ENCODE measurements at regions not wholly inside any gene's neighbourhood (a gene's known extent, or its start where the extent isn't known, plus 50 kb on each side); places are given as distances from the start of the nearest gene placed in this dataset.
A peak's percentile ranks its signal among the peaks of the same experiment; 100 is the strongest.
"Not testable (repeated sequence)": the region's sequence is repeated elsewhere in the genome, so short reads cannot be mapped to it uniquely, and the experiment has no call there.

DNA sequence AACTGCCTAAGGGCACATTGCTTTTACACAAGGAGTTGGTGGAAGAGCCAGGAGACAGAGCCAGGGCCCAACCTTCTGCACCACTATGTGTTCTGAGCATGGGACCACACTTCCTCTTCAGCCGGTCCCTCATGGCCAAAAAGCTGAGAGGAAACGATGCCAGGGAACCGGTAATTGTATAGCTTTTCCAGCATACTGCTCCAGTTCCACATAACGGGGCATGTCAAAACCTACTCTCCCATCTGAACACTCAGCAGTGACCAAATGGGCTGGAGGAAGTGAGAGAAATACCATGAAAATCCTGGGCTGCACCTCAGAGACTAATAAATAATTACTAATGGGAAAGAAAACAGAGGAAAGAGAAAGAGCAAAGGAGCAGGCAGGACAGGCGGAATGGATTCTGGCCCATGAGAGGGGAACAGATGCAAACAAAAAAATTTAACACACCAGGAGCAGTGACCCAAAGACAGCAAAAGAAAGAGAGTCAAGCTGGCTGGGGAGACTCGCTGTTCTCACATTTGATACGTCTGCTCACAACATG lies 52.0 kb upstream of the BMP2 start:
- DNase-seq (ENCODE audit: low read depth in 2 of 2) = no peak

DNA sequence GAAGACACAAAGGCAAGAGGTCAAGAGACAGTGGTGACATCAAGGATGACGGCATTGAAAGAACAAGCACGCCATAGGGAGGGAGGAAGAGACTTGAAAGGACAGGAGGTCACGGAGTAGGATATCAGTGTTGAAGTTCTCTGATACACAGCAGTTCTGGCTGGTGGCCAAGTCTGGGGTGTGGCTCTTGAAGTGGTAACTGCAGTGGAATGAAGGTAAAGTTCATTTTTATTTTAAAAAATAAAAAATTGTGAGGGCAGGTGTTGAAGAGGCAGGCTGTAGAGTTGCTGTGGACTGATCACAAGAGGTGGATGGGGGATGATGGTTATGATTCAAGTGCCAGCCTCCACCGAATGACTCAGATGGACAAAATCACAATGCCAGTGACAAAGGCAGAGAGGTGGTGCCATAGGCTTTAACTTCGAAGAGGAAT lies 53.2 kb upstream of the BMP2 start:
- DNase-seq (ENCODE audit: low read depth in 2 of 2) = no peak

DNA sequence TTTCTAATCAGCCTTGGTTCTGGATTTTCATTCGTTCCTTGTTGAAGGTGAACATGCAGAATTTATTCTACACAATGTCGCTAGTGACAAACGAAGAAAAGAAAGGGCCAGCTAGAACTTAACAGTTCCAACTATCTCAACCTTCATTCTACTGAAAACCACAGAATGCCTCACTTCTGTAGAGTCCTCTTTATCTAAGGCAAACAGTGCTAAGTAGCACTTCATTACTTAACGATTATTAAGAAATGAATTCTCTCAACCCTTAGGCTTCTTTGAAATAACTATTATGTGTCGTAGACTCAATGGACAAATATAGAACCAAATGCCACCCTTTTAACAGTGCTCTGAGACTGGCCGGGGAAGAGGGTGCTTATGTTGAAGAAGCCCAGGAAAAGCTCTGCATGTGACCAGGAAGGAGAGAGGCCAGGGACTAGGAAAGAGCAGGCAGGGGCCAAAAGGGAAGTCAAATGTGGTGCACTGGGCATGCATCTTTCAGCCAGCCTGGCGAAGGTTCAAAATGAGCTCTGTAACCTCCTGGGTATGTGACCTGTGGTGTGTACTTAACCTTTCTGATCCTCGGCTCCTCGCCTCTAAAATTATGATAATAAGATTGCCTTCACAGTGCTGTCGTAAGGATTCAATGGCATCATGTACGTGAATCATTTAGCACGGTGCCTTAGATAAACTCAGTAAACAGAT lies 55.4 kb upstream of the BMP2 start:
- no peak for DNase-seq (ENCODE audit: low read depth in 2 of 2)

DNA sequence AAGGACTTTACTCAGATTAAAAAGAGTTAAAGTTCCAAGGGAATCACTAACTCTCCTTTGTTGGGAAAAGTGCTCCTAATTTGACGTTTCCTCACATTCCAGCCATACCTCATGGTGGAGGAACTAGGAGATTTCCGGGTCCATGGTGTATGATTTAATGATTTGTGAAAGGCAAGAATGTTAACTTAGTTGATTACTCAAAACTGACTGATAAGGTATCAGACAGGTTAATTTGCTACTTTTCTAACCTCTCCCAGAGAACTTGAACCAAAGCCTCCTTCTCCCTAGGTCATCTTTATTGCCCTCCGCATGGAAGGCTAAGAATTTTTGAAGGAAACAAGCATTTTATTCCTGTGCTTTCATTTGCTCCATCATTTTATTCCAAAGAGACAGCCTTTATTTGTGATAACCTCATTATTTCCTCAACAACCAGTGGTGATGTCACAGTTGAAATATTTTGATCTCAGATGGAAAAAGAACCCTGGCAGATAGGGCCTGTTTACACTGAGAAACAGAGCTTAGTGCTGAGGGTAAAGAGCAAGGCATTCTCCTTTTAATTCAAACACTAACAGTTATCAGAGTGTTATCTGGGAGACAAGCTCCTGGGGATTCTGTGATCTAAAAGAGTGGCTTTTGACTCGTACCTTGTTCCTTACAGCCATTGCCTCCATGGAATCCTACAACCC lies 57.4 kb upstream of the BMP2 start:
- no peak for DNase-seq (ENCODE audit: low read depth in 2 of 2)

DNA sequence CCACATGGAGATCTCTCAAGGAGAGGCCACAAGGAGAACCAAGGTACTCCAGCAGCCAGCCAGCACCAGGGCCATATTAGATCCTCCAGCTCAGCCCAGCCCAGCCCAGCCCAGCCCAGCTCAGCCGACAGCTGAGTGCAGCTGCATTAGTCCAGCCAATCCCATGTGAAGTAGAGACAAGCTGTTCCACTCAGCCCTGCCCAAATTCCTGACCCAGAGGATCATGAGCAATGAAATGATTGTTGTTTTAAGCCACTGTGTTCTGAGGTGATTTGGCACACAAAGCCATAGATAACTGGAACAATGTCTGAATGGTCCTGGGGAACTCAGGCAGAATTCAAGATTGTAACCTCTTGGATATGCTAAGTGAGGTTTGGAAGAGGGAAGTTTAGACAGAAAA lies 59.5 kb upstream of the BMP2 start:
- peak; percentile 4 to 13 for DNase-seq (ENCODE audit: low read depth in 2 of 2)

DNA sequence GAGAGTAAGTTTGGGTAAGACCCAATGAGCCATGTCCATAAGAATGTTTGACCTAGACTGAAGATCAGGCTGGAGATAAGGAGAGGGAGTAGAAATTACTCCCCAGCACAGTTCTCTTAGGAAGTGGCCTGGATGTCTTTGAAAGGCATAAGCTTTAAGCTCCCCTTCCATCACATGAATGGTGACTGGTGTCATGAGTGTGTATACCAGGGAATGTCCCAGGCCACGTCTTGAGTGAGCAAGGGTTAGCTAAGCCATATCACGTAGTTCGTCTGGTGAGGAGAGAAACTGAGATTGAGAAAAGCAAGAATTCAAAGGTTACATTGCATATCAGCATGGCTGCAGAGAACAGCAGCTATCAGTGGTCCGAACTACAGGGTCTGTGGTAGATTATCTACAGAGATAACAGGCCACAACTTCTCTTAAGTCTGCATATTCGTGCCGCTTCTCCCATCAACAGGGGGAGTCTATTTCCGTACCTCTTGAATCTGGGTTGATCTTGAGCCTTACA lies 60.1 kb upstream of the BMP2 start:
- DNase-seq (ENCODE audit: low read depth in 2 of 2) = no peak

DNA sequence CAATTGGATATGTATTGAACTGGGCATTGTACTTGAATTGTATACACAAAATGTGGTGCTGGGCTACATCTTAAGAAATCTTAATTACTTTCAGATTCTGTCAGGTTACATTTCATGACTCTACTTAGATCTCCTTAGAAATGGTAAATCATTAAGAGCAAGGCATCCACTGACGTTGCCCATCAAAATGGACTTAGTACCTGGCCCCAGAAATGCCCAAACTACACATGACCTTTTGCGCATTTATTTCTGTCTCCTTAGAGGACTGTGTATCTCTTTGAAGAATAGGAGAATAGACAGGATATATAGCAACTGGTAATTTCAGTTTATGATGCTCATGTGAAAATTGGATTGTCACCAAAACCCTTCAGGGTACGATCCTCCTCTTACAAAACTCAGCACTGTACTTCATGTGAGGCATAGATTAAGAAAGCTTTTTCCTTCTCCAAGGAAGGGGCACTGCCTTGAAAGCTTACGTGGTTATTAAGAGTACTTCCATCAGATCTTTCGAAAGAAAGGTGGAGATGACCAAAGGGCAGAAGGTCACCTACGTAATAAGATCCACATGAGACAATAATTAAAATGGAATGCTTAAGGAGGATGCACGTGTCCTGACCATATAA lies 61.4 kb upstream of the BMP2 start:
- no peak for DNase-seq (ENCODE audit: low read depth in 2 of 2)

DNA sequence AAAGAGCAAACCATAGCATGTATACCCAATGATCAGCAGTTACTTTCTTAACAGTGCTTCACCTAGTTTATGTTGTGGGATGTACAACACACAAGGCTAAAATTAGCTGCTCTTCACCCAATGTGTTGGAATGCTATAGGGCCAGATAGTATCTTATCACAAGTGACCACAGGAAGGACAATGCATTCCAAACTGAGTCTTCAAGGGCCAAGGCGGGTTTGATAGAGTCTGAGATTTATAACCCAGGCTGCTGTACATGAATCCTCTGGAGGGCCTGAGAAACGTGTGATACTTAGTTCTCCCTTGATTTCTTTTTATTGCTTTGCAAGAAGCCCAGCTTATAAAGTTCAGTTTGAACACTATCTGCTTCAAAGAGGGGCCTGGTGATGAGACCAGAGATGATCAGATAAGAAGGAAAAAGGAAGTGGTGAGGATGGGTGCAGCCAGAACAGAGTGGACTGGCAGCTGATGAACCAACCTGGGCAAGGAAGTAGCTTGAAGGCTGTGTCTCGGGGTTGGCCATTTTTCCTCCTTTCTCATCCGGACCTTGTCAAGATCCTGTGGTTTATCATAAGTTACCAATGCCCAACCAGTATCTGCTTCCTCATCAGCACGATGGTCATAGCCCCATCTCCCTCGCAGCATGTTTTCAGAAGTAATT lies 62.2 kb upstream of the BMP2 start:
- peak in 1 of 2 experiments; percentile 4 for DNase-seq (ENCODE audit: low read depth in 2 of 2)

DNA sequence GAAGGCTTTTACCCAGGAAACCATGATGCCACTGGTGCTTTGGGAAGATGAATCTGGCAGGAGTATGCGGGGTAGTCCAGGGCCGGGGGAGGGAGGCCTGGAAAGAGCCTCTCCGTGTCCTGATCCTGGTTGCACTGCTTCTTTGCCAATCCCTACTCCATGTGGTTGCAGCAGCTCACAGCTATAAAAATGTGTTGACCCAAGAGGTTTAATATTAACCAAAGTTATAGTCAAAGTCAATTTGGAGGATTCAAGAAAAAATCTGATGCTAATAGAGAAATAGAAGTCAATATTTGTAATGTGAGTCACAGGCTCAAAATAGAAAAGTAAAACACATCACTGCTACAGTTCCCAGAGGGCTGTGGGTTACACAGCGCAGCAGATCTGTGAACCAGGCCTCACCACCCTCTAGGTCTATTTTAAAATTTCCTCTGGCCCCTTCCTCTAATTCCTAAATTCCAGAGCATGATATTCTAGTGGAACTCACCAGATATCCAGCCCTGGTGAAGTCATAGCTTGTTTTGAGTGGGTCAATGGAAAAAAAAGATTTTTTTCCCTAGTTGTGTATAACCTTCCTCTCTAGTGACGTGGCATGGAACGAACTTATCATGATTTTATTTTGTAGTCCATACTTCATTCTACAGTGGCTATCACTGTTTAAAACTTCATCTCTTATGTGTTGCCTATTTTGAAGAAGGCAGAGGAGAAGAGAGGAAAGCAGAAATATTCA lies 63.2 kb upstream of the BMP2 start:
- peak; percentile 50 to 51 for DNase-seq (ENCODE audit: low read depth in 2 of 2)

DNA sequence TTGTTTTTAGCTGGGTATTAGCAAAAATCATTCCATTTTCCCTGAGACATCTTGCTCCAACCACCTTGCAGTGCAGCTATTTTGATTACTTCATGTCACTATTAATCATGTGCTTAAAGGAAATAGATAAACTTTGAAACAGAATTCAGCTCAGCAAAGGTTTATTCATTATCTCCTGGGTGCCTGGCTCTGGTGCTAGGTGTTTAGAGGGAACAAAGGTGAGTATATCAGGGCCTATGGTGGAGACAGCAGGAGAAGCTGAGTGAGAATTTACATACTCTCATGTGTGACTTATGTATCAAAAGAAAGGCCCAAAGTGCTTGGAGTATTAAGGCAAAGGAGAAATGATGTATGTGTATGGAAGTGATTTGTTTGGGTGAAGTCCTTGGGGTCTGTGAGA lies 63.8 kb upstream of the BMP2 start:
- no peak for DNase-seq (ENCODE audit: low read depth in 2 of 2)

DNA sequence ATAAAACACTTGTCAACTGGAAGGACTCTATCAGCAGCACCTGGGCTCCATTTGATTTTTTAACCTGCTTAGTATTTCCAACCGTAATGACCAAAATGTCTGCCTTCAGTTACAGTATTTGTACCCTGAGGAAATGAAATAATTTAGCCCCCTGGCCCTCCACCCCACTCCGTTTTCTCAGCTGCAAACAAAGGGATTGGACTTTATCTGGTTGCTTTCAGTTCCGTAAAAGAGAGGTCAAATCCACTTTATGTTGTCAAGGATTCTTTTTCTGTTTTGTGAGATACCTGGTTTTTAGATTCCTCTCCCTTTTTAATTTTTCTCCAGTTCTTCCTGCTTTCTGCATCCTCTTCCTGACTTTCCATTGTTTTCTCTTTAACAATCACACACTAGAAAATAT lies 64.4 kb upstream of the BMP2 start:
- no peak for DNase-seq (ENCODE audit: low read depth in 2 of 2)

DNA sequence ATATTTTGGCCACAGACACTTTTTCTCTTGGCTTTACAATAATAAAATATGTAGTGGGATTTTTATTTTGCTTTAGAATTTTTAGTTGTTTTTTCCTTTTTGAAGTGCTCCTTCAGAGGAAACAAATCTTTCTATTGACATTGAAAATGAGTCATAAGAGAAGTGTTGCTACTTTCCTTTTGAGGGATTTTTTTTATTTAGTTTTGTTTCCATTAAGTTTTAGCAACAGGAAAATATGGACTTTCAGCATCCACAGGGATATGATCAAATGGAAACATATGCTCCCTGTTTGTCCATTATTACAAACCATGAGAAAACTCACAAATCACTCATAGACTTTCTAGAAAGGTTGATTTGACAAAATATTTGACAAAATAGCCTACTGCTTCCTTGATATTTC lies 65.3 kb upstream of the BMP2 start:
- DNase-seq (ENCODE audit: low read depth in 2 of 2) = no peak

DNA sequence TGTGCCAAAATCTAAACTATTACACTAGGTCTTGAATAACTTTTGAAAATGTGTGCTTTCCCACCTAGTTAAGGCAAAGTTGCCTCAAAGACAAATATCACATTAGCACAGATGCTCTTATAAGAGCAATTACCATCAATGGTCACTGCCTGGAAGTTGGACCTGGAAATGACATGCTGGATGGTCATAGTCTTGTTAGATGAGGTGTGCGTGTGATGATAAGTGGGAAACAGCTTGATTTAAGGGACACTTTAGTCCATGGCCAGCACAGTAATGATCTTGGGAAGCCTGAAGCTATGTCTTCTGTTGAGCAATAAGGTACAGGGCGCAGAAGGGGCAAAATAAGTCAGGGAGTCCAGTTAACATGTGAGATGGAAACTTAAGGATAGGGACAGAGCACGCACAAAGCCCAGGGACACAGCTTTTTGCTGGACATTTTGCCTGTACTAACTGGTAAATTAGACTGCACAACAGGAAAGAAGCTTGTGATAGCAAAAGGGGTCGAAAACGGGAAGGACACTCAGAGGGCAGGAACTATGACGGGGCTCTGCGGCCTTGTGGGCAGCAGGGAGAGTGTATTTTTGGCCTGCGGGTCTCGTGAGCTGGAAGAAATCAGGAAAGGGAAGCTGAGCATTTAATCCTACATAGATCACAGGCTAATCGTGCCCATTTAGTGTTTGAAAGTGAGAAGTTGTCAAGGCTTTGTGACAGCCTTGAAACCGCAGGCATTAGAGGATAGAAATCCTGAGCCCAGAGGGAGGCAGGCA lies 66.7 kb upstream of the BMP2 start:
- DNase-seq (ENCODE audit: low read depth in 2 of 2) = no peak

DNA sequence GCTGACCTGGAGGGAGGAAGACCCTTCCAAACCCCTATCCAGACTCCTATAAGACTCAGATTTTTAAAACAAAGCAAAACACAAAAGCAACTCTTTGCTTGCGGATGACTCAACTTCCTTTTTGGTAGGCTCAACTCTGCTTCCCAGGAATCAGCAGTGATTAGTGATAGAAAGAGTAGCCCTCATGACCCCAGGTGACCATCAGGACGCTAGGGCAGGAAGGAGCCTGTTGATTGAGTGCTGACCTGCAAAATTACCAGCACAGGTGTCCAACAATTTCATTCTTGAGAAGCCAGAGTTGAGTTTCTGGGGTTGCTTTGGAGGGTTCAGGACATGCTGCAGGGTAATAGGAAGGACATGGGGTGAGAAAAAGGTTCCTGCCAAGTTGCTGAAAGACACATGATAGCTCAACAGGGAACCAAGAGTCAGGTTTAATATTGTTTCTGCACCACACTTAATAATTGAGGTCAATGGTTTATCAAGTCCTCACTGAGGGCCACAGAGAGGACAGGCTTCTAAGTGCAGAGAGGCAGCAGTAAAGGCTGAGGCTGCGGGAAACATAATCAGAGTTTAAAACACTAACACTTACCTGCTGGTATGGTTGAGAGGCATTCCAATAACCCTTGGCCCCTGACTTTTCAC lies 67.4 kb upstream of the BMP2 start:
- DNase-seq (ENCODE audit: low read depth in 2 of 2) = no peak

DNA sequence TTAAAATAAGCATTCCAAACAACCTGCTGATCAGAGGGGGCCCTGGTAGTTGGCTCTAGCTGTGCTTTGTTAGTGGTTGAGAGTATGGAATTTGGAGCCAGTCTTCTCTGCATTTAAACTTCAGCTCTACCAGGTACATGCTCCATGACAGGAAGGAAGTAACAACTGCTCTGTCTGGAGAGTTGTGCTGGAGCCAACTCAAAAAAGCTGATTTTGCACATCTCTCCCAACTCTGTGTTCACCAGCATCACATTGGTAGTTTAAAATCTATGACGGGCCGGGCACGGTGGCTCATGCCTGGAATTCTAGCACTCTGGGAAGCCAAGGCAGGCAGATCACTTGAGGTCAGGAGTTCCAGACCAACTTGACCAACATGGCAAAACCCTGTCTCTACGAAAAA lies 68.8 kb upstream of the BMP2 start:
- DNase-seq (ENCODE audit: low read depth in 2 of 2) = no peak

DNA sequence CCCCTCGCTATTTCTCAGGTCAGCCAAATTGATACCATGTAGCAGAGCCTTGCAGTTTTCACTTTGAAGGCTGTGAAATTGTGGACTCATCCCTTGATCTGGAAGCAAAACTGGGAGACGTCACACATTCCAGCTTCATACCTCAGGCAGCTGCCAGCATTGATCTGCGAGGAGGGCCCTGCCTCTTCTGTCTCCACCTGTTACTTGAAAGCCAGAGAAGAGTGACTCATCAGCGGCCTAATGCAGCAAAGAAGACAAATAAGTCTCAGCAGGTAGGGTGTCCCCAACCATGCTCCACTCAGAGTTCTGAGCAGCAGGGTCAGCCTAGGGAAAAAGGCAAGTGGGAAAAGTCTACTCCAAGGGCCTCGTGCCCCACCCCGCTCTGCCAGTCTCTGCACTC lies 69.4 kb upstream of the BMP2 start:
- DNase-seq (ENCODE audit: low read depth in 2 of 2) = no peak

DNA sequence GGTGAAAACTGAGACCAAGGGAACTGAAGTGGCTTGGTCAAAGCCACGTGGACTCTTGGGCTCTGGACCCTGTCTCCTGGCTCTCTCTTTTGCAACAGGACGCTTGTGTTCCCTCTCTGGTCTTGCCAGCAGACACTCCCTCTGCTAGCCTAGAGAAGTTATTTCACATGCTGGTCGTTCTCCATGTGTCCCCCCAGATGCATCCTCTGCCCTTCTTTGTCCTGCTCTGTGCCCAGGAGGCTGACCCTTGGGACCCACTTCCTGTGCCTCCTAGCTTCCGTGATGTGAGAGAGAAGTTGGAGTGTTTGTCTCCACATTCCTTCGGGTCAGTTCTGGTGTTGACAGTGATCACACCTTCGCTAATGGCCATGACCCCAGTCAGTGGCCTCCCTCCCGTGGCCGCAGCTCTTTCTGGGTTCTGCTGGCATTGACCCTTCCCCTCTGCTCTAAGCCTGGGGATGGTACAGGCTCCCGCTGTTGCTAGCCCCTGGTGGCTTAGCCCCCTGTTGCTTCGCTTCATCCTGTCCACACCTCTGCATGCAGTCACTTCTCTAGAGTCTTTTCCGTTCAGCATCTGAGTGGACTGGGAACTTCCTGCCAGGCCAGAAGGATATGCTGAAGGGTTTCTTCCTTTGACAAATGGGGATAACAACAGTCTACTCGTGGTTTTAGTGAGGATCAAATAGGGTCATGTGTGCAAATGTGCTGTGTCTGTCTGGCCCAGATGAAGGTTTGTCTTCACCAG lies 70.1 kb upstream of the BMP2 start:
- DNase-seq (ENCODE audit: low read depth in 2 of 2) = no peak

DNA sequence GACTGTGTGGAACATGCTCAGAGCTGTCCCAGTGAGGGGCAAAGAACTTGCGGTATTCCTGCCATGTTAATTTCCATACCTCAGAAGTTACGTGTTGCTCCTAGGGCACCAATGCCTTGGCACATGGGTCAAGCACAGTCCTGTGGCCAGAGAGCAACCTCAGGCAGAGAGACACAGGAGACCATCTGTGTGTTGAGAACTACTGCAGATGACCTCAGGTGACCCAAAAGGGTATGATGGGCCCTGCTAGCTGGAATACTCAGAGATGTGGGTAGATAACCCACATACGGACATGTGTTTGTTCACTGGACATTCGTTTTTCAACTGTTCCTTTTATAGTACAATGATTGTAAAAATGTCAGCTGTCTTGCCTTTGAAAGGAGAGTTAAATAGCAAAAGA lies 71.5 kb upstream of the BMP2 start:
- no peak for DNase-seq (ENCODE audit: low read depth in 2 of 2)

DNA sequence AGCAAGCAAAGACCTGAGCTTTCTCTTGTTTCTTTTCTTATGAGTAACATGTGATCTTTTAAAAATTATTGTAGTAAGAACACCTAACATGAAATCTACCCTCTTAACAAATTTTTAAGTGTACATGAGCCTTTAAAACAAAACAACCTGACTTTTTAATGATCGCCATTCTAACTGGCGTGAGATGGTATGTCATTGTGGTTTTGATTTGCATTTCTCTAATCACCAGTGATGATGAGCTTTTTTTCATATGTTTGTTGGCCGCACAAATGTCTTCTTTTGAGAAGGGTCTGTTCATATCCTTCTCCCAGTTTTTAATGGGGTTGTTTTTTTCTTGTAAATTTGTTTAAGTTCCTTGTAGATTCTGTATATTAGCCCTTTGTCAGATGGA lies 73.7 kb upstream of the BMP2 start:
- not testable (repeated sequence) for DNase-seq (ENCODE audit: low read depth in 2 of 2)
